HG03432 (cell line): ENCODE measurements at regions not wholly inside any gene's neighbourhood (a gene's known extent, or its start where the extent isn't known, plus 50 kb on each side); places are given as distances from the start of the nearest gene placed in this dataset.
"Not testable (repeated sequence)": the region's sequence is repeated elsewhere in the genome, so short reads cannot be mapped to it uniquely, and the experiment has no call there.

ENCODE experiments used
- ATAC-seq: cut with Tn5 transposase; IDR thresholded peaks from one replicate; pipeline ENCODE4 v1.9.1; 2021; ENCODE audit warnings: mild to moderate bottlenecking, moderate library complexity; ENCODE audit not compliant: unreplicated experiment

DNA sequence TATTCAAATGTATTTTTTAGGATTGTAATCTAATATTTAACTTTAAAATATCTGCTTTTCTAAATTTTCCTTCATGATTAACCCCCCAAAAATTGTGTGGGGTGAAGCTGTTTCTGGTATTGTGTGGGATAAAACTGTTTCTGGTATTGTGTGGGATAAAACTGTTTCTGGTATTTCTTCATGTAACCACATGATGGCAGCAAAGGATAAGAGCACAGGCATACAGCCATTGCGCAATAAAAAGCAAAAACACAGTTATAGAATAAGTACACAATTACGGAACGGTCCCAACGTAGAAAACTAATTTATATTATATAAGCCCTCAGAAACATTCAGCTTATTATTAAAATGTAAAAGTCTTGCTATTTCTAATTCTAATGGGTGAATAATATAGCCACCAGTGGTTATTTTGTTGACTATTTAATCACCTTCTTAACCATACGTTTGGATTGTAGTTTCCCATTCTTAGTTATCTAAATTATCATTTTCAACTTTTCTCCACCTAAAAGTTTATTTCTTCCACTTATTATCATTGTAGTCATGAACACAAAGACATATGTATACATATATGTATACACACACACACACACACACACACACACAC, 333.9 kb upstream of the FSTL5 start:
- ATAC-seq: peak; percentile 82

- no peak for ATAC-seq
Observed at GRCh38 chr4:162494935-162495334, 331.1 kb upstream of the FSTL5 start.

- no peak for ATAC-seq
Observed at GRCh38 chr4:162485486-162485885, 321.7 kb upstream of the FSTL5 start.

DNA sequence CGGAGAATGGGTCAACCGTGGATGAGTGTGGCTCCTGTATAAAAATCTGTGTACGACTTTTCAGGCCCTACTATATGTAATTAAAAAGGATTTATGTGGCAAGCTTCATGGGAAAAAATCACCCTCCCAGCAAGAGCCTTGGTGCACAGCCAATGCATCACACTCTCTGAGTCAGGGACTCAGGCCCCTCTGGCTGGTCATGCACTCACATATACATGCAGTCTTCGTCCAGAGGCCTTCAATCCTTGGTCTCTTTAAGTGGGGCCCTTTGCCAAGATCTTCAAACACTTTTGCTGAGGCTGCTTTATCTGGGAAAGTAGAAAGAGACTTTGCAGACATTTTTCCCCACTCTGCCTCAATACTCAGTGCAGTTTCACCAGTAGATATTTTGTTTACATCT, 311.4 kb upstream of the FSTL5 start:
- ATAC-seq: no peak

DNA sequence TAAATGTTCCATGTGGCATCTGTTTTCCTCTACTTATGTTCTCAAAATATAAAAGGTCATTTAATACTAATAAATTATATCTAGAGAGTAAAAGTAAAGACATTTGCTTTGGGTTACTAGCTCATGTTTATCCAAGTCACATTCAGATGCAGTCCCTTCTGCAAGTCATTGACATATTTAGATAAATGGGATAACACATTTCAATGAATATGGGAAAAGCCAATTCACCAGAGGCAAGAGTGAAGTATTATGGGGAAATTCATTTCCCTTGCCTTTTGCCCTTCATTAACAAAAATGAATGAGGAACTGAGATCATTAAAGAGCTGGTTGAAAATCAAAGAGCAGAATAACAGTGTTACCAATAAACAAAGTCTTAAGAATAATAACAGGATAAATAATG, 306.2 kb upstream of the FSTL5 start:
- ATAC-seq: no peak

- not testable (repeated sequence) for ATAC-seq
Observed at GRCh38 chr4:162465356-162465755, 301.6 kb upstream of the FSTL5 start.

DNA sequence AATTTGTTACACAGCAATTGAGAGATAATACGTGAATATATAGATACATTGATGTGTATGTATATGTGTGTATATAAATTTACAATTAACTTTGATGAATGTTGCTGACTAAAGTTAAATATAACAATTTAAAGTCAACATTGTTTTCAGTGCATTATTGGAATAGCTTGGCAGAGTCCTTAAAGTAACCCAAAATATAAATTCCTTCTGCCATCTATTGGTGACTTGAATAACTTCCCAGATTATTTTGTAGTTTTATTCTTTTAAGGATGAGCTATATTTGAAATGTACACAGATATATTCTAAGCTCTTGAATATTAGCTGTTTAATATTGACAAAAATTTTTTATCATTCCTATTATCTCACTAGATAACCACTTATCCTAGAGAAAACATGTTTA, 298.2 kb upstream of the FSTL5 start:
- ATAC-seq: no peak

DNA sequence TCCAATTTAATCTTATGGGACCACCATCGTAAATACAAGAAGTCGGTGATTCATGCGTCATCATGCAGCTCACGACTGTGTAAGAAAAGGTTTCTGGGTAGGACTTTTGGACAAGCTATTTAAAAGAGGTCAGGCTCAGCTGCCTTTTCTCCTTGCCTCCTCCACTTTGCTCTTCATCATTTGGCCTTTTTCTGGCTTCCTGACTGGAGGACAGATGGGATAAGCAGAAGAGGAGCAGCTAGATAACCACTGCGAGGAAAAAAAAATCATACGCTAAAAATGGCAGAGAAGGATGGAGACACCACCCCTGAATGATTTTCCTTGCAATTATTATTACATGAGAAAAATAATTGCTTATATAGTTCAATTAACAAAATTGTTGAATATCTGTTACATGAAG, 294.3 kb upstream of the FSTL5 start:
- ATAC-seq: no peak

DNA sequence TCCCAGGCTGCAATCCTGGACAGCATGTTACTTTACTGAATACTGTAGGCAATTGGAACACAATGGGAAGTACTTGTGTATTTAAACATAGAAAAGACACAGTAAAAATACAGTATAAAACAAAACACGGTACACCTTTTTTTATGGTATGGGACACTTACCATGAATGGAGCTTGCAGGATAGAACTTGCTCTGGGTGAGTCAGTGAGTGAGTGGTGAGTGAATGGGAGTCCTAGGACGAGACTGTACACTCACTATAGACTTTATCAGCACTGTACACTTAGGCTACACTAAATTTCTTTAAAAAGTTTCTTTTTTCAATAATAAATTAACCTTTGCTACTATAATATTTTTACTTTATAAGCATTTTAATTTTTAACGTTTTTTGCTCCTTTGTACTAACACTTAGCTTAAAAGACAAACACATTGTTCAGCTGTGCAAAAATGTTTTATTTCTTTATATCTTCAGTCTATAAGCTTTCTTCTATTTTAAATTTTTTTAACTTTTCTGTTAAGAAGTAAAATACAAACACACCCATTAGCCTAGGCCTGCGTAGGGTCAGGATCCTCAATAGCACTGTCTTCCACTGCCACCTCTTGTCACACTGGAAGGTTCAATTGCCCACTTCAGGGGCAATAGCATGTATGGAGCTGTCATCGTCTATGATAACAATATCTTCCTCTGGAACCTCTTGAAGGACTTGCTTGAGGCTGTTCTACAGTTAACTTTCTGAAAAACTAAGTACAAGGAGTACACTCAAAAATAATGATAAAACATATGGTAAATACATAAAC, 293.5 kb upstream of the FSTL5 start:
- no peak for ATAC-seq

DNA sequence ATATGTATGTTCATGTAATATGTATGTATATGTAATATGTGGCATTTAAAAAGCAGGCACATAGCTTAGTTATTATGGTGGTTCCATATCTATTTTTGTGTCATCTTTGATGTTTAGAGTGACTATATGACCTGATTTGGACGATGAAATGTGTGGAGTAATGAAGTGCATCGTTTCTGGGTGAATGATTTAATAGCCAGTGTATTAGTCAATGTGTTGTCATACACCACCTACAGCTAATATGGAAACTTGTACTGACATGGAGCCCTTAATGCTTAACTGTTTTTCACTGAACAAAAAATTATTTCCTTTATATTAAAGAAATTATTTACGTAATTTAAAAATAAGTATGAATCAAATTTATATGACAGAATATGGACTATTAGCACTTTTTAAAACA, 292.3 kb upstream of the FSTL5 start:
- no peak for ATAC-seq

DNA sequence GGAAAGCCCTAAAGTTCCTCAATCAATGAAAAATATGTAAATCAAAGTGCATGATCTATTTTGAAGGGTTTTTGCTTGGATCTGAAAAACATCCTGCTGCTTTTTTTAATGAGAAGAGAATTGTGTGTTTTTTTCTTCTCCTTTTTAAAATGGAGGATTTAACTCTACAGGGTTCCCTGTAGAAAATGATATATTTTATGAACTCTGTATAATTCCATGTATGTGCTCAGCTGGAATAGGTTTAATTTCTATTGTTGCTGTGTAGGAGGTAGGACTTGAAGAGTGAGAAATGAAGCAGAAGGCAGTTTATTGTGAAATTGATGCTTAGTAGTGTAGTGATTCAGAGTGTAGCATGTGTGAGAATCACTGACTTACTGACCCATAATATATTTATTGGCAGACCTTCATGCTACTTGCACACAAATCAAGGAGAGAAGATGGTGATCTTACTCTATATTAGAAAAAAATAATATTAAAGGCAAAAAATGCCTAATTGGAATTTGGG, 286.8 kb upstream of the FSTL5 start:
- ATAC-seq: no peak

DNA sequence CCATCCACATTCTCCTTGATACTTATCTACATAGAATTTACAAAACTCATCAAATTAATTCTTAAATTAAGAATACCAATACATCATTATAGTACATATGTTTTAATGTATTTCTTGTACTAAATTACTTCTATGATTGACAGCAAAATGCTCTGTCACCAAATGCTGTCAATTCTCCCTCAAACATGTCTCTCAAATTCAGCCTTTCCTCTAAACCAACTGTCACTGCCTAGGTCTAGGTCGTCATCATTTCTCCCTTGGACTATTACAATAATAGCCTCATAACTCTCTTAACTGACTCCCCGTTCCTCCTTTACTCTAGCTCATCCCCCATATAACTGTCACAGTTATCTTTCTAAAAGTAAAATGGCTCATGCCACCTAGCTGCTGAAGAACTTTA, 279.7 kb upstream of the FSTL5 start:
- no peak for ATAC-seq

GRCh38 chr4:162442128-162442527, 278.3 kb upstream of the FSTL5 start:
- ATAC-seq: no peak

GRCh38 chr4:162422312-162422711, 258.5 kb upstream of the FSTL5 start:
- ATAC-seq: no peak

DNA sequence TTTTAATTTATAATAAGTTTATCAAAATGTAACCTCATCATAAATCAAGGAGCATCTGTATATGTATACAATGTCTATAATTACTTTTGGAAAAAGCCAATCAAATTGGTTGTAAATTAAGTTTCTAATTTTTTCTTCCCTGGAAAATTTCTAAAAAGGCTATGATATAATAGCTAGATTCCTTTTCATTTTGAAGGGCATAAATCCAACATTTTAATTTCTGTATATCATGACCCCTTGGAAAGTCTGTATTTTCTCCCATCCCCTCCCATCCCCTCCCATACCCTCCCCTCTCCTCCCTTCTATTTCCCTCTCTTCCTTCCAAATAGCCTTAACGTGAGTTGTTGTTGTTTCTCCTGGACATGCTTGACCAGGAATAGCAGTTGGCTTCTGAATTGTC, 247.1 kb upstream of the FSTL5 start:
- no peak for ATAC-seq

GRCh38 chr4:162409048-162409447, 245.2 kb upstream of the FSTL5 start:
- ATAC-seq: no peak

DNA sequence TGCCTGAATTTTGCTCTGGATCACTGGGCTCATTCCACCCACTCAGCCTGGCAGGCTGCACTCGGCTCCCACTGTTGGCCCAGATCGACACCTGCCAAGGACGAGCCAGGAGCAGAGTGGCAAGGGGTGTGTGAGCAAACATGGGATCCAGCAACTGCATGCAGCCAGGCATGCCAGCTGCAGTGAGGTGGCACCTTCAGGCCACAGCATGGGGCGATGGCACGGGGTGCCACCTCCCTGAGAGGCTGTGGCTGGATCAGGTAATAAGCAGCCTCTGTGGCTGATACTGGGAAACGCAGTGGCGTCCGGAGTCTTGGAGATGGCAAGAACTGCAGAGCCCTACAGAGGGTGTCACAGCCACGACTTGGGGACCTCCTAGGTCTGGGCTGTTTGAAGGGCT, 244.5 kb upstream of the FSTL5 start:
- ATAC-seq: no peak

GRCh38 chr4:162406637-162407365, 243.0 kb upstream of the FSTL5 start:
- ATAC-seq: no peak

- ATAC-seq: no peak
Observed at GRCh38 chr4:162403932-162404331, 240.1 kb upstream of the FSTL5 start.

GRCh38 chr4:162403419-162403818, 239.6 kb upstream of the FSTL5 start:
- no peak for ATAC-seq

- no peak for ATAC-seq
Observed at GRCh38 chr4:162401021-162401420, 237.2 kb upstream of the FSTL5 start.

GRCh38 chr4:162392946-162393345, 229.1 kb upstream of the FSTL5 start:
- ATAC-seq: peak; percentile 97
